Dendritic cell treated with granulocyte-macrophage colony-stimulating factor and Interleukin-4, amounts not matched to agents 40 ng/mL and 50 ng/mL, for 4 days (primary cell): ENCODE measurements at regions not wholly inside any gene's neighbourhood (a gene's known extent, or its start where the extent isn't known, plus 50 kb on each side); places are given as distances from the start of the nearest gene placed in this dataset.

Experiments
- H3K27ac Mint-ChIP-seq: one replicate; pipeline ENCODE4 v1.8.0; 2022; ENCODE audit warnings: mild to moderate bottlenecking, mixed read lengths
- H3K27me3 Mint-ChIP-seq: one replicate; pipeline ENCODE4 v1.8.0; 2022; ENCODE audit warnings: mild to moderate bottlenecking, mixed read lengths
- H3K36me3 Mint-ChIP-seq: one replicate; pipeline ENCODE4 v1.8.0; 2022; ENCODE audit warnings: low read depth, mixed read lengths
- H3K4me1 Mint-ChIP-seq: one replicate; pipeline ENCODE4 v1.8.0; 2022; ENCODE audit warnings: low read depth, mixed read lengths
- H3K4me3 Mint-ChIP-seq: one replicate; pipeline ENCODE4 v1.8.0; 2022; ENCODE audit warnings: mild to moderate bottlenecking, moderate library complexity, mixed read lengths
- H3K9me3 Mint-ChIP-seq: one replicate; pipeline ENCODE4 v1.8.0; 2022; ENCODE audit warnings: mixed read lengths
- intact Hi-C: fragments of 100-400 bp; cut with micrococcal nuclease; formaldehyde crosslinking; loops from one replicate; pipeline ENCODE4 v1.15.0; 2022

- H3K4me1 Mint-ChIP-seq = no peaks in the 10 kb centered on the region
- no peak overlapping the region for H3K4me3 Mint-ChIP-seq
- no peaks in the 10 kb centered on the region for H3K36me3 Mint-ChIP-seq
- no peaks in the 10 kb centered on the region for H3K9me3 Mint-ChIP-seq
- intact Hi-C loops = no loop called here
- no peak overlapping the region for H3K27ac Mint-ChIP-seq
- H3K27me3 Mint-ChIP-seq = no peaks in the 10 kb centered on the region
These were observed 278.0 kb downstream of the SMOC2 start for GRCh38 chr6:168718821-168719475.
